IPS-20b (cell line): ENCODE measurements at regions not wholly inside any gene's neighbourhood (a gene's known extent, or its start where the extent isn't known, plus 50 kb on each side); places are given as distances from the start of the nearest gene placed in this dataset.

Source experiments
- H3K27ac ChIP-seq: one replicate; pipeline ENCODE4 v1.5.1; 2013; ENCODE audit warnings: low read length
- H3K27me3 ChIP-seq: 2 replicates; pipeline ENCODE4 v1.6.1; 2013; ENCODE audit warnings: mild to moderate bottlenecking, low read length, inconsistent platforms; ENCODE audit not compliant: insufficient read depth
- H3K36me3 ChIP-seq: 2 replicates; pipeline ENCODE4 v1.6.1; 2013; ENCODE audit warnings: low read depth, mild to moderate bottlenecking, inconsistent platforms, low read length, moderate library complexity; ENCODE audit not compliant: insufficient read depth
- H3K4me1 ChIP-seq: 2 replicates; pipeline ENCODE4 v1.6.1; 2013; ENCODE audit warnings: mild to moderate bottlenecking, control low read depth, inconsistent platforms, low read length, moderate library complexity; ENCODE audit not compliant: insufficient read depth
- H3K4me3 ChIP-seq: 2 replicates; pipeline ENCODE4 v1.5.1; 2013; ENCODE audit warnings: mild to moderate bottlenecking, low read length, inconsistent platforms
- H3K9ac ChIP-seq: 2 replicates; pipeline ENCODE4 v1.6.1; 2013; ENCODE audit warnings: low read depth, mild to moderate bottlenecking, inconsistent platforms, low read length, moderate library complexity
- H3K9me3 ChIP-seq: 2 replicates; pipeline ENCODE4 v1.6.1; 2013; ENCODE audit warnings: mild to moderate bottlenecking, low read depth, low read length, inconsistent platforms; ENCODE audit not compliant: insufficient read depth

DNA sequence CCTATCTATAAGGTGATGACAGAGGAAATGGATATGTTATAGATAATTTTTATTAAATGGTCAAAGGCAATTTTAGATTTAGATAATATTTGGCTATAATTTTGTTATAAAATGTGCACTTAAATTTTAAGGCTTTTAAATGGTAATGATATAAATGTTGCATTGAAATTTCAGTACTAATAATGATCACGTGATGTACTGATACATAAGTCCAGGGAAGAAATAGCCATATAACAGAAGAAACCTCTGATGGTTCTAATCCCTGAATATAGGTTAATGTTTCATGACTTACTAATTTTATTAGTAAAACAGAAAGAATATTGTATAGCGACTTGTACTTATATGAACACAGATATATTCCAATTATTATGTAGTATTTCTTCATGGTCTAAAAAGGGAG is 211.9 kb downstream of the SOCS6 start:
- Histone ChIP-seq H3K4me3 (no peak overlapping the region), H3K27ac (no peak overlapping the region), H3K9me3 (no peaks in the 10 kb centered on the region), H3K27me3 (no peaks in the 10 kb centered on the region), H3K4me1 (no peaks in the 10 kb centered on the region), H3K36me3 (no peaks in the 10 kb centered on the region), H3K9ac (no peak overlapping the region)

DNA sequence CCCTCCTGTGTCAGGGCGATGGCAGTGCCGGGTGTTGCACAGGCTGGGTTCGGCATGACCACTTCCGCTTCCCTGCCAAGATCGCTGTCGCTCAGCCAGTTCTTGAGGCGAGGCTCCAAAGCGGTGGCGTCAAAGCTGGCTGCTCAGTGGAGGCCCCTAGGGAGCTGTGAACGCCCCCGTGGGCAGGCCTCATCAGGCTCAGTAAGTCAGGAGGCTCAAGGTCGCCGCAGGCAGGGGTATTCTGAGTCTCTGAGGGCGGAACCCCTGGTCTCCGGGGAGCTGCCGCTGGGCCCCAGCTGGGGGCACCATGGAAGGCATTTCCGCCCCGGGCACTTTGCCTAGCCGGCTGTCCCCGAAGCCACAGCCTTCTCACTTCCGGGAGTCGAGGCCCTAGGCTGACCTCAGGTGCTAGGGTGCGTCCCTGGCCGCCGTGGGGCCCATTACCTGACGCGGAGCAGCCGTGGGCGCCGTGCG is 210.4 kb downstream of the SOCS6 start:
- H3K27me3 ChIP-seq: no peaks in the 10 kb centered on the region
- H3K36me3 ChIP-seq: no peaks in the 10 kb centered on the region
- H3K9ac ChIP-seq: no peak overlapping the region
- no peak overlapping the region for H3K4me3 ChIP-seq
- no peaks in the 10 kb centered on the region for H3K9me3 ChIP-seq
- no peak overlapping the region for H3K27ac ChIP-seq
- H3K4me1 ChIP-seq: no peaks in the 10 kb centered on the region

DNA sequence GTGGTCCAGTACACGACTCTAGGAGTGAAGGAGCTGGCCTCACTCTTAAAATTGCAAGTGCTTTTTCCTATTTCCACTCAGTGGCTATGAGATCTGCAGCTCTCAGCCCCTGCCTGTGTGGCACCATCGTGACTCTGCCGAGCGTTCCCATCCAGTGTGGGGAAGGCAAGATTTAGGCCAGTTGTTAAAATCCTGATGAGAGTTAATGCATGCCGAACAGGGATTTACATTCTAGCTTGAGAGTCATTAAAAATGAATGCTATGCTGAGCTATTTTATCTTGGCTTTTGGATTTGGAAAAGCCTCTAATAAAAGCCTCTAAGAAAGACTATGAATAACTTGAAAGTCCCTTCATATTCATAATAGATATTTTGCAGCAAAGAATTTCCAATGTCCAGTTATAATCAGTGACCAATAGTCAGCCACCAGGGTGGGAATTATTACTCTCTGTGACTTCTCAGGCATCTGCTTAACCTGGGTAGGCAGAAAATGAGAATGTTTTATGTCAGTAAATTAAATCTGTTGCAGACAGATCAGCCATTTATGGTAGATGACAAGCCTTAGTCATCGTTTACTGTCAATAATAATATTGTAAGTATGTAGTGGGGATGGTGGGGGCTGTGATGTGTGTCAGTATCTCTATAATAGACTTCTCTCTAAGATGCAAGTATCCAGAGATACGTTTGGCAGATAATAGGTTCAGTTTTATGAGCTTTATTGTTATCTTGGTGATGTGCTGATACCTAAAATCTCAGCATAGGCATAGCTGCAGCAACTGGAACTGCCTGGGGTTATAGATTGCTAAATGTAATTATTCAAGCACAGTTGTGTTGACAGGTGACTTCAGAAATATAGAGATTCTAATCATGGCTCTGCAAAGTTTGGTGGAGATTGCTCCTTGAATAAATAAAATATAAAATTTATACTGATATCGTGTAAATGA is 207.8 kb downstream of the SOCS6 start:
- H3K27me3 ChIP-seq: no peaks in the 10 kb centered on the region
- no peaks in the 10 kb centered on the region for H3K4me1 ChIP-seq
- H3K9me3 ChIP-seq: no peaks in the 10 kb centered on the region
- H3K27ac ChIP-seq: no peak overlapping the region
- no peaks in the 10 kb centered on the region for H3K36me3 ChIP-seq
- no peak overlapping the region for H3K9ac ChIP-seq
- no peak overlapping the region for H3K4me3 ChIP-seq

DNA sequence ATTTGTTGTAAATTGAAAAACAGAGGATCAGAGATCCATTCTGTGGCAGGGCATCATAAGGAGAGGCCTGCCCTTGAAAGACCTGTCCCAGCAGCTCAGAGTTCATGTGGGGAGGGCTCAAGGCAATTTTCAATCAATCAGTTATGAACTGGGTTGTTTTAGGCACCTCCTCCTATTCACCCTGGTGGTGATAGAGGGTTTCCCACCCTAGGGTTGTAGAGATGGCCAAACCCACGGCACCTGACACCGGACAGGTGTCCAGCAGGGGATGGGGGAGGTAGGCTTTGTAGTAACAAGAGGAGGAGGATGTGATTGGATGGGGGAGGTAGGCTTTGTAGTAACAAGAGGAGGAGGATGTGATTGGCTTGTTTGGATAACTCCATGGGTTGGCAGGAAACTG is 205.7 kb downstream of the SOCS6 start:
- H3K9me3 ChIP-seq: no peaks in the 10 kb centered on the region
- H3K9ac ChIP-seq: no peak overlapping the region

DNA sequence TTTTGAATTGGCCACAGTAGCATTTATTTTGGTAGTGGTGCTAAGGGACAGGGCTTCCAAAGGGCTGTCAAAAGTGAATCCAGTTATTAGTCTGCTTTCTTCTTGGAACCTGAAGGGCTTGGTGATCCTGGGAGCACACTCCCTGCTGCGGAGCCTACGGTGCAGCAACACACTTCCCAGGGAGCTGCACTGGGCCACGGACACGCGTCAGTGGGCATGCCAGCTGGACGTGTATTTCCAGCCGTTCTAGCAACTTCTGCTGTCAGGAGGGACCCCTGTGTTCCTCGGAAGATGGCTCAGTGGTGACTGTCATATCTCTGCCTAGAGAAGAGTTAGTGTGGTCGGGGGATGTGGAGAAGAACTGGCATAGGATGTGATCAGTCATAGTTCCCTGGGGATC is 204.6 kb downstream of the SOCS6 start:
- H3K9ac ChIP-seq: no peak overlapping the region
- no peaks in the 10 kb centered on the region for H3K9me3 ChIP-seq
- no peak overlapping the region for H3K4me3 ChIP-seq
- H3K27me3 ChIP-seq: no peaks in the 10 kb centered on the region
- no peaks in the 10 kb centered on the region for H3K4me1 ChIP-seq
- no peak overlapping the region for H3K27ac ChIP-seq
- no peaks in the 10 kb centered on the region for H3K36me3 ChIP-seq

More for the DNA sequence above, 205.7 kb downstream of the SOCS6 start:
- no peaks in the 10 kb centered on the region for H3K4me1 ChIP-seq
- H3K27me3 ChIP-seq: no peaks in the 10 kb centered on the region
- H3K4me3 ChIP-seq: no peak overlapping the region
- H3K27ac ChIP-seq: no peak overlapping the region
- H3K36me3 ChIP-seq: no peaks in the 10 kb centered on the region

DNA sequence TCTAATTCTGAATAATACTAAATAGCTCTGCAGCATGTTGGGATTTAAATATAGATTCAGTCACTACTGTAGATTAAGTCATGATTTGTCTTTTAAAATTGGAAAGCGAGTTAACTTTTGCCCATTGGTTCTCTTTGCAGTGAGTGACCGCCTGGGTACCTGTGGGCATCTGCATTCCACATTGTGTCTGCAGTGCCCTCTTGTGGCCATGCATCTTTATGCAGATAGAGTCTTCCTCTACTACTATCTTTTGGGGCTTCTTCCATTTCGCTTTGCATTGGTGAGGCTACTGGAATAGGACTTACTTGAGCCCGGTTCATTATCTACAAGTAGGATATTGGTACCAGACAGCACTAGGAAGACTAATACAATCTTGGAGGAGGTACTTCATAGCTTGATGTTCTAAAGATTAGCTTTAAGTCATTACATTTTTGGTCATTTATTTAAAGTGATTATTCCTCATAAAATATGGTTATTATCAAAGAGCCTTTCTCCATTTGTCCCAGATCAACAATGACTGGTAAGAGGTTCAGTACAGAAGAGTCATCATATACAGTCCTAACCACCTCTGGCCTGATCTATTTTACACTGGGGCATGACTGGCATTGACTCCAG is 203.0 kb downstream of the SOCS6 start:
- Histone ChIP-seq H3K4me3 (no peak overlapping the region), H3K27me3 (no peaks in the 10 kb centered on the region), H3K4me1 (no peaks in the 10 kb centered on the region), H3K27ac (no peak overlapping the region), H3K9ac (no peak overlapping the region), H3K36me3 (no peaks in the 10 kb centered on the region), H3K9me3 (no peaks in the 10 kb centered on the region)

DNA sequence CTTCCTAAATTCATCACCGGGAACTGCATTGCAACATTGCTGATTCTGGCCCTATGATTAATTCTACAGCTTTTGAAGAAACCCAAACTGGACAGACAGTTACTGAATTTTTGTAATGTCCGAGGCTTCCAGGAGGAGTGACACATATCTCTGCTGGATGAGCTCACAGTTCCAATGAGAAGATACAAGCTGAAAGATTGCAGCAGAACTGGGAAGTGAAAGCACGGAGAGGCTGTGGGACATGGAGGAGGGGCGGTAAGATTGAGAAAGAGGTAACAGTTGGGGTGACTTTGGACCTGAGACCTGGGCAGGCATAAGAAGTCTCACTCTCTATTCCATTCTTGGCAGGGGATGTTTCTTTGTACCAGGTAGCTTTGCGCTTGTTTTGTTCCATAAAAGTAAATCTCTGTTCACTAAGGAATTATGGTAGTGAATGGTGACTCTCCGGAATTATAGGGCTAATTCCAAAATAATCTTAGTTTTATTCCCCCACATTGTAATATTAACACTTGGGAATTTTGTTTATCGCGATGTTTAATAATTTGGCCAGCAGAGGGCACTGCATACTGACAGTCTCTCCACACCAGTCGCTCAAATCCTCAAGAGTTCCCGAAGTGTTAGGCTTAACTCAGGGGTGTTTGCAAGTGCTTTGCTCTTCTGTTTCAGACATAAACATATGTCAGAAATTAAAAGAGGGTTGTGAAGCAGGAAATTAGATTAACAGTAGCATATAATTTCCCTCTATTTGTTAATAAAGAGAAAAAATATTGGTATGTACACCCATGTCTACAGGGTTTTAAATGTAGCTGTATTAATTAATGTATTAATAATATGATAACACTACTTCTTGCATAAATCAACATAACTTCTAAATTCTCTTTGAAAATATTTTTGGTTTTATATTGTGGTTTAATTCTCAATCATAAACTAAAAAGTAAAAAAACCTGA is 201.4 kb downstream of the SOCS6 start:
- Histone ChIP-seq H3K9ac (no peak overlapping the region), H3K27ac (no peak overlapping the region), H3K4me3 (no peak overlapping the region), H3K27me3 (no peaks in the 10 kb centered on the region), H3K9me3 (no peaks in the 10 kb centered on the region), H3K4me1 (no peaks in the 10 kb centered on the region), H3K36me3 (no peaks in the 10 kb centered on the region)

DNA sequence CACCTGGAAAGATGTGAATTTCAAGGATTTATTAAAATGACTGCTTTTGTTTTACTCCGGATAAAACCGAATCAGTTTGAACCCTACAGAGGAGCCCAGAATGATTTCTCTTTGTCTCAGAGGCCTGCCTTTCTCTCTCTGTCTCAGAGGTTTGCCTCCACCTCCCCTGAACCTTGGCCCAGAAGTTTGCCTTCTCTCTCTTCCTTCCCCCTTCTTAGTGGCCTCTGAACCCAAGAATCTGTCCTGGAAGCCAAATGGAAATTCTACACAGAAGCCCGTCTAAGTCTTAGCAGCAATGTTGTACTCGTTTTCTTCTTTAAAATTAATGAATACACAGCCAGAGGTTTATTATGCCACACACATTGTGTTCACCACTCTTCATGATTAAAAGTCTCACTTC is 200.7 kb downstream of the SOCS6 start:
- H3K4me1 ChIP-seq: no peaks in the 10 kb centered on the region
- H3K9me3 ChIP-seq: no peaks in the 10 kb centered on the region
- H3K9ac ChIP-seq: no peak overlapping the region

DNA sequence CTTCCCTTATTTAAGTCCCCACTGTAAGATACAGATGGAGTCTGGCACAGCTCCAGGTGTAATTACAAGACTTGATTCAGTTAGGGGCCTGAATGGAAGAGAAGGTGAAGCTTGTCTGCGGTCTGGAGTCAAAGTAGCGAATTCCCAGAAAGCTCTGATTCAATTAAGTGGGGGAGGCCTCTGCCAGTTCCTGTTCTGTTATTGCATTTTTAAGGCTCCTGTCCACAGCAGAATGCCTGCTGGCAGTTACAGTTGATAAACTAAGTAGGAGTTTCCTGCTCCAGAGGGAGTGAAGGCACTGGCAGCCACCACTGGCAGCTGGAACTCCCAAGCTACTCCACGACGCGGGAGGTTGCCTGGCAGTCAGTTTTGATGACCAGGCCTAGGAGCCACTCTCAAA is 181.1 kb downstream of the SOCS6 start:
- Histone ChIP-seq H3K4me3 (no peak overlapping the region), H3K27ac (no peak overlapping the region), H3K27me3 (no peaks in the 10 kb centered on the region), H3K4me1 (no peaks in the 10 kb centered on the region), H3K9ac (no peak overlapping the region), H3K36me3 (no peaks in the 10 kb centered on the region), H3K9me3 (no peaks in the 10 kb centered on the region)

More for the DNA sequence above, 200.7 kb downstream of the SOCS6 start:
- no peak overlapping the region for H3K27ac ChIP-seq
- H3K4me3 ChIP-seq: no peak overlapping the region
- H3K36me3 ChIP-seq: no peaks in the 10 kb centered on the region
- no peaks in the 10 kb centered on the region for H3K27me3 ChIP-seq

DNA sequence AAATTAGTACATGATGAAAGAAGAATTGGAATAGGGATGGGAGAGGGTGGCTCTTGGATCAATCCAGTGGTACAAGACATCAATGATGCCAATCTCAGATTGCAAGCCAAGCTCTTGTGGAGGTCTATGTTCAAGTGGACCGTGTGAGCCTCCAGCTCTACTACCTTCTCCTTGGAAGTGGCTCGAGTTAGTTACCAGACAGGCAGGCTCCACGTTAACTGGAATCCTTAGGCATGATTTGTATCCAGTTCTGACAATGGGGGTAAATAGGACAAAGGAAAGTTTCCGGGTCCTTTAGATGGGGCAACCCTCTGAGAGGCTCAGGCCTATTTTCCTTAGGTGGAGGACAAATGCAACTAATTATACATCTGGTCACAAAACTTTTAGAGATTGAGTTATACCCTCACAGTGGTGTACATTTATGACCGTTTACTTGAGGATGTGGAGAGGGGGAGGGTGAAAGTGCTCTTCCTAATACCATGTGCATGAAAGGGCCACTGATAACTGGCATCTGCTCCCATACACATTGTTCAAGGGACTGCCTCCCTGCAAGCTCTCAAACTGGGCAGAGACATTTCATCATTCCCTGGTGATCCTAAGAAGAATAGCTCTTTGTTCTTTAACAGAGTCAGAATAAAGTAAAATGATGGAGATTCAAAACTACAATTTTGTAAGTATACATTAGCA is 180.2 kb downstream of the SOCS6 start:
- Histone ChIP-seq H3K4me3 (no peak overlapping the region), H3K4me1 (no peaks in the 10 kb centered on the region), H3K36me3 (no peaks in the 10 kb centered on the region), H3K9me3 (no peaks in the 10 kb centered on the region), H3K27me3 (no peaks in the 10 kb centered on the region), H3K27ac (no peak overlapping the region), H3K9ac (no peak overlapping the region)
